Non-pigmented ciliary epithelial cell (primary cell): ENCODE measurements at regions not wholly inside any gene's neighbourhood (a gene's known extent, or its start where the extent isn't known, plus 50 kb on each side); places are given as distances from the start of the nearest gene placed in this dataset.
"Not testable (repeated sequence)": the region's sequence is repeated elsewhere in the genome, so short reads cannot be mapped to it uniquely, and the experiment has no call there.

Experiments used
- DNase-seq: peaks from one replicate; pipeline ENCODE4 v3.0.0-alpha.2; 2010; ENCODE audit warnings: low read depth

DNA sequence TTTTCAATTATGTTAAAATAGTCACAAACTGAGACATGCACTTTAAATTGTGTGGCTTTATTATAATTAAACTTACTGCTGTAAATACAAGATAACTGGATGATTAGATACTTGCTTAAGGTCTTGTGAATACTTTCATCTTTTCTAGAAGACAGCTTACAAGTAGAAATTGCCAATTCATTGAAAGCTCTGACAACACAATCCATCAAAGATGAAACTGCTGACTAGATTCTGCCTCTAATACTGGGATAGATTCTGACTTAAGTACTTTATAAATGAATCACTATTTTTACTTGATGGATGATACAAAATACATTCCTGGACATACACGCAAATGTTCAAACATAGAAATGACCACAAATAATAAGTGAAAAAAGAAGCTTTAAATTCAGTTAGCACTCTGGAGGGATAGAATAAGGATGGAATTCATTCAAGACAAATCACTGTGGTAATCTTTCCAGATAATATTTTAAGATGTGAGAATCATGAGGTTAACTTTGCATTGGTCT is 876.8 kb downstream of the RPS29 start:
- DNase-seq: no peak

DNA sequence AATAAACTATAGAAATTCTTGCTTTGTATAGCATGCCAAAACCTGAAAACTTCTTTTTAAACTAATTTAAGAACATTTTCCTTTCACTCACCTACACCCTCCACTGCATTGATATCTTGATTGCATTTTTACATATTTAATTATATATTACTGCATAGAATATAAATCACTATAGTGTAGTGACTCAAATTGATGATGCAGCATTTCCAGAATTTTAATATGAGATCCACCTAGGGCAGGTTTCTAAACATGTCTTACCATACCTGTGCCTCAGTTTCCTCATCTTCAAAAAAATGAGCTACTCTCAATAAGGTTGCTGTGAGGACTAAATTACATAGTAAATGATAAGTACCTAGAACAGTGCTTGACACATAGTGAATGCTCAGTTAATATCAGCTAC is 881.5 kb downstream of the RPS29 start:
- no peak for DNase-seq

- DNase-seq: no peak
Measured at GRCh38 chr14:48703728-48704467, 882.3 kb downstream of the RPS29 start.

DNA sequence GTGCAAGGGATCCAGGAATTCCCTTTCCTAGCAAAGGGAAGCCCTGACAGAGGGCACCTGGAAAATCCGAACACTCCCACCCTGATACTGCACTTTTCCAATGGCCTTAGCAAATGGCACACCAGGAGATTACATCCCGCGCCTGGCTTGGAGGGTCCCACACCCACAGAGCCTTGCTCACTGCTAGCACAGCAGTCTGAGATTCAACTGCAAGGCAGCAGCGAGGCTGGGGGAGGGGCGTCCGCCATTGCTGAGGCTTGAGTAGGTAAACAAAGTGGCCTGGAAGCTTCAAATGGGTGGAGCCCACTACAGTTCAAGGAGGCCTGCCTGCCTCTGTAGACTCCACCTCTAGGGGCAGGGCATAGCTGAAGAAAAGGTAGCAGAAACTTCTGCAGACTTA is 888.8 kb downstream of the RPS29 start:
- not testable (repeated sequence) for DNase-seq

DNA sequence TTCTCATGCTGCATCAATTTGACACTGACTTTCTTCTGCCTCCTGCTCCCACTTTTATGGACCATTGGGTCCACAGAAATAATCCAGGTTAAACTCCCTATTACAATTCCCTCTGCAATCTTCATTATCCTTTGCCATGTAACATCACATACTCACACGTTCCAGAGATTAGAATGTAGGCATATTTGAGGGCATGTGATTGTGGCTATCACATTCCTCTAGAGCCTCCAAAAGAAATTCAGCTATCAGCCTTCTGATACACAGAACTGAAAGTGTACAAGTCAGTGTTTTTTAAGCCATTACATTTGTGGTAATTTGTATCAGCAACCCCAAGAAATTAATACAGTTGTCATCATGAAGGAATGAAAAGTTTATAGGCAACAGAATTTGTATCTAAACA is 892.4 kb downstream of the RPS29 start:
- no peak for DNase-seq

DNA sequence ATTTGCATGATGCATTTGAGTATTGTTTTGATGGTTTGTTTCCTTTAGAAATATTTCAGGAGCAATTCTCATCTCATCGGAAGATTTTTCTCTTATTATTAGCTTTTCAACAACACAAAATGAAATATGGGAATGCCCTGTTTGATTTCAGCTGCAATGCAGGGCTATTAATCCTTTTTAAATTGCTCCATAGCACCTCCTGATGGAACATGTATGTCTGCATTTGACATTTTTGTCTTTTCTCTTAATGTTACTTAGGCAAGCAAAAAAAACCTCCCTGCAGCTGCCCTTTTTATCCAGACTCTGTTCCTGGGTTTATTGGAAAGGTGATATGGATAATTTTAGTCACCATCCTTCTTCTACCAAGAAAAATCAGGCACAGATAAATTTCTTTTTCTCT is 895.8 kb downstream of the RPS29 start:
- no peak for DNase-seq

- DNase-seq: no peak
Measured at GRCh38 chr14:48686650-48687049, 899.5 kb downstream of the RPS29 start.

- DNase-seq: no peak
Measured at GRCh38 chr14:48672506-48672905, 913.7 kb downstream of the RPS29 start.

- no peak for DNase-seq
Measured at GRCh38 chr14:48670939-48671338, 915.2 kb downstream of the RPS29 start.

DNA sequence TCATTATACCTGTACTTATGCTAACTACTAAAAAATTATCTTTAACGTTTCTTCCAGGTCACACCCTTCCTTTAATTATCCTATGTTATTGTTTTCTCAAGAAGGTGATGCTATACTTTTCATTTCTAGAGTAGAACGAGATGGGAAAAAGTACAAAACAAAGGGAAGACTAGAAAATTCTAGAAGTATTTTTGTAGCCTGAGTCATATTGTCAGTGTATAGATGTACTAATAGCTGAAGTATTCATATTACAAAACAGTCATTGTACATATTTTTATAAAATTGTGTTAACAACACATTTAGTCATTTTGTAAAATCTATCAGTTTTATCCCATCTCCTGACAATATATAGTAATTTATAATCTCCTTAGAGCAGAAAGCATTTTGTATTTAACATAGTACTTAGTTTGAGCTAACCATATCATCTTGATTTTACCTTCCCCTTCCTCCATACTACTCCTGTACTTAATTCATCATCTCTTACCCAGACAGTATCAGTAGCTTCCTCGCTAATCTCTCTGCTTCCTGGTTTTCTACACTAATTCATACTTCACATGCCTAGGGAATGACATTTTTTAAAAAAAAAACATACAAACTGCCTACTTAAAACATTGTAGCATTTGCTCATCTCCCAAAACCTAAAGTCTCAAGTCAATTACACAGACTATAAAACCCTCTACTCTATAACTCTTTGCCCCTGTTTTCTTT is 920.9 kb downstream of the RPS29 start:
- DNase-seq: peak; percentile 26

GRCh38 chr14:48643241-48643640 is 942.9 kb downstream of the RPS29 start:
- no peak for DNase-seq

DNA sequence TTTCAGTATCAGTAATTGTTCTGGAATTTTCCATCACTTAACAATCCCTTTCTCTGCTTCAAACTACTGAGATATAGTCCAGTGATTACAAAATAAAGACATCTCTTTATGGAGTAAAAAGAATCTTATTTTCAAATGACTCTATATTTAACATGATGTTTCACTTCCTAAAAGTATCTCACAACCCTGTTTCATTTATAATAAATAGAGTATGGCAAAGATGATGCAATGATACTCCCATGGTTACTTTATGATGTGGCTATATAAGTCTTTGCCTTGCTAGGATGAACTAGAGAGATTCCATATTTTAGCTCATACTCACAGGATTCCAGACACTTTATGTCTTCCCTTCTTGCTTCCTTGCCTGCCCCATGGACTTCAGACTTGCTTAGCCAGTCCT is 953.5 kb upstream of the MDGA2 start:
- no peak for DNase-seq

DNA sequence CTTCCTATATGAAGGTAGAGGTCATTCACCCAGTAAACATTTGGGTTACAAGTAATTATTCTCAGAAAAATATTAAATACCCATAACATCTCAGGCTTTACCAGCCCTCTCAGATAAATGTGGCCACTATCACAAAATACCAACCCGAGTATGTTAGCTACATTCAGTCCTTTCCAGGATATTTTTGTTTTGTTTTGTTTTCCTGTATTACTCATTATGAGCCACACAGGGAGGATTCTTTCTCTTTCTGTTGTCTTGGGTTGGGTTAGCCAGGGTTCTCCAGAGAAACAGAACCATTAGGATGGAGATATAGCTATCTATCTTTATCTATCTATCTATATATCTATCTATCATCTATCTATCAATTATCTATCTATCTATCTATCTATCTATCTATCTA is 947.6 kb upstream of the MDGA2 start:
- DNase-seq: no peak

DNA sequence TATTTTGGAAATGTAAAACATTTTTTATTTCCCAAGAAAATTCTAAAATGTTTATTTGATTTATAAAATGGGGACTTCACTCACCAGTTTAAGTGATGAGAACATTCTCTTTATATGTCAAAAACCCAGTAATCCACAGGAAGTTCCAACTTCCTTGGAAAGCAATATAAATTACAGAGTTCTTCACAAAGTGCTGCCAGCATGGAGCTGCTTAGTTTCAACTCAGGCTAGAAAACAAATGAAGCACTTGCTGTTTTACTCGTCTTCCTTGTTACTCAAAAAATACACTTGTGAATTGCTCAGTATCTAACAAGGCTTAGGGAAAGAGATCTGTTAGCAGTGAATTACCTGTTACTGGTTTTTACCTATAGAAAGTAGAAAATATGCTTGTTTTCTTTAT is 942.7 kb upstream of the MDGA2 start:
- no peak for DNase-seq

DNA sequence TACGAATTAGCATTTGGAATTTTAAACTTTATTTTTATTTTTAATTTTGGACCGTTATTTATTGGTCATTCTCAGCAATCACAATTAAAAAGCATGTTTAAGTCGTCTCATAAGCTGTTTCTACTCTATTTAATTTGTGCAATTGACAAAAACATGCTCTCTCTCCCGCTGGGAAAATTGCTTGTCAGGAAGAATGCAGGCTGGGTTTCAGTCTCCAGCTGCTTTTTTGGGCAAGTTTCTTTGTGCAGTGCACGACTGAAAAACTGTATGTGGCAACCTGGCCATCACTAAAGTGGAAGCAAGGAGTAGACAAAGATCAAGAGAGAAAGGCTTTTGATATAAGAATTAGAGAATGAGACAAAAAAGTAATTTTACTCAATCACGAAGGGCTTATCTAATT is 941.5 kb upstream of the MDGA2 start:
- no peak for DNase-seq

- DNase-seq: no peak
Measured at GRCh38 chr14:48615618-48616017, 940.2 kb upstream of the MDGA2 start.

DNA sequence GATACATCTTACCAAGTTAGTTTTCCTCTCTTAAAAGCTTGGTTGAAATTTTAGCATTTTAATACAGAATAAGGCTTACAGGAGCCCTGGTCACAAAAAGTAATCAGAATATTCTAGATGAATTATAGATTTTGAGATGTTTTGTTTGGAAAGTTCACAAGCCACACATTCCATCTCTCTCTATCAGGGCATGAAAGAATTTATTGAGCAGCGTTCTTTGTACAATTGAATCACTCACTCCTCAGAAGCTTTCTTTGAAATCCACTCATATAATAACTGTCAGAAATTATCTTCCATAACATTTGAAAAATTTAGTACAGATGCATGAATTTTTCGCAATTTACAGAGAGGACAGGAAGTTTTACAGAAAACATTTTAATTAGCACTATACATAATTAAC is 938.6 kb upstream of the MDGA2 start:
- DNase-seq: peak; percentile 4

GRCh38 chr14:48606960-48607359 is 931.6 kb upstream of the MDGA2 start:
- DNase-seq: not testable (repeated sequence)

DNA sequence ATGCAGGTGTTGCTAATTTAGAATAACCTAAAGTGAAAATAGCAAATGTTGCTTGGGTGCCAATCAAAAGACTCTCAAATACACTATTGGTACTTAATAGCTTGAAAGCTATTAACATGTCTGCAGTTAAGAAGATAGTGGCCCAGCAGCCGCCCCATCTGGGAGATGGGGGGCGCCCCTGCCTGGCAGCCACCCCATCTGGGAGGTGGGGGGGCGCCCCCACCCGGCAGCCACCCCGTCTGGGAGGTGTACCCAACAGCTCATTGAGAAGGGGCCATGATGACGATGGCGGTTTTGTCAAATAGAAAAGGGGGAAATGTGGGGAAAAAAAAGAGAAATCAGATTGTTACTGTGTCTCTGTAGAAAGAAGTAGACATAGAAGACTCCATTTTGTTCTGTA is 923.1 kb upstream of the MDGA2 start:
- DNase-seq: no peak

DNA sequence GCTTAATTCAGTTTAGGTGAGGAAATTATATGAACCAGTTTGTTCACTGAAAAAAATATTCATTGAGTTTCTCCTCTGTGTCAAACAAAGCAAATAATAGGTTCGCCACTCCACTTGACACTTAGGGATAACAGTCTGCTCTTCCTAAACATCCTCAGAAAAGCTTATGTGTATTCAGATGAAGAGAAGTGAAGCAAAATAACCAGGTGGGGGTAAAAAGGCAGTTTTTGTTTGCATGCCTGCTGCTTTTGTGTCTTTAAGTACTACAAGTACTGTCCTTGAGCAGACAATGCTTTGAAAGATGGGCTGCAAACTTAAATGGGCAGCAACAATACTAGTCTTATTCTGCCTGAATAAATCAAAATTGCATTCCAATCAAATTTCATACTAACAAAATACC is 910.7 kb upstream of the MDGA2 start:
- no peak for DNase-seq

GRCh38 chr14:48584031-48584430 is 908.6 kb upstream of the MDGA2 start:
- no peak for DNase-seq

- DNase-seq: no peak
Measured at GRCh38 chr14:48582938-48583337, 907.5 kb upstream of the MDGA2 start.

DNA sequence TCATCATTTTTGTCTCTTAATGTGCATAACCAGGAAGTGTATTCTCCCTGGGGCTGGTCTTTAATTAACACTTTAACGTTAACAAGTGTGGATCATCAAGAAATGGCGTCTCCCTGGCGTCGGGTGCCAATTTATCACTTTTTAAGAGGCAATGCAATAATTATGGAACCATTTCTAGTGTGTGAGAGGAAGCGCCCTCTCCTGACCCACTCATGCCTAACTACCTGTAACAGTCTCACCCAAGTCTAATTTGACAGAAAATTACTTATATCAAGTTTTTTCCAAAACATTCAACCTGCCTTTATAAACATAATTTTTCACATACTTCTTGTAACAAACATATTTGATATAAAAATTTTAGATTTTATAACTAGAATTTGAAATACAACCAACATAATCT is 905.3 kb upstream of the MDGA2 start:
- DNase-seq: no peak

DNA sequence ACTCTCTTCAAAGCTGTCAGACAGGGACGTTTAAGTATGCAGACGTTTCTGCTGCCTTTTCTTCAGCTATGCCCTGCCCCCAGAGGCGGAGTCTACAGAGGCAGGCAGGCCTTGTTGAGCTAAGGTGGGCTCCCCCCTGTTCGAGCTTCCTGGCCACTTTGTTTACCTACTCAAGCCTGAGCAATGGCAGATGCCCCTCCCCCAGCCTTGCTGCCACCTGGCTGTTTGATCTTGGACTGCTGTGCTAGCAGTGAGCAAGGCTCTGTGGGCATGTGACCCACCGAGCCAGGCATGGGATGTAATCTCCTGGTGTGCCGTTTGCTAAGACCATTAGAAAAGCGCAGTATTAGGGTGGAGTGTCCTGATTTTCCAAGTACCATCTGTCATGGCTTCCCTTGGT is 900.4 kb upstream of the MDGA2 start:
- DNase-seq: no peak
